ENCODE measurements at regions not wholly inside any gene's neighbourhood (a gene's known extent, or its start where the extent isn't known, plus 50 kb on each side); places are given as distances from the start of the nearest gene placed in this dataset.
"Not testable (repeated sequence)": the region's sequence is repeated elsewhere in the genome, so short reads cannot be mapped to it uniquely, and the experiment has no call there.

GRCh38 chr7:63291758-63292157 lies 706.9 kb upstream of the ZNF722 start:
- intact Hi-C loops (cut with DNase I); DNase-seq (ENCODE audit: low spot score): not testable (repeated sequence)

- peak; percentile 44 for DNase-seq (ENCODE audit: low spot score)
Observed at GRCh38 chr7:63317595-63317994, 681.1 kb upstream of the ZNF722 start.

GRCh38 chr7:63348755-63349408 lies 649.8 kb upstream of the ZNF722 start:
- peak; percentile 54 for DNase-seq (ENCODE audit: low spot score)
- intact Hi-C loops (cut with DNase I), result not testable (repeated sequence)

More at GRCh38 chr7:63317595-63317994, 681.1 kb upstream of the ZNF722 start:
- intact Hi-C loops (cut with DNase I), result not testable (repeated sequence)

GRCh38 chr7:63376873-63377272 lies 621.8 kb upstream of the ZNF722 start:
- DNase-seq (ENCODE audit: low spot score), result no peak
- intact Hi-C loops (cut with DNase I), result no loop called here

GRCh38 chr7:63394139-63394538 lies 604.5 kb upstream of the ZNF722 start:
- intact Hi-C loops (cut with DNase I); DNase-seq (ENCODE audit: low spot score): not testable (repeated sequence)

- intact Hi-C loops (cut with DNase I), result not testable (repeated sequence)
- DNase-seq (ENCODE audit: low spot score), result peak; percentile 60
Observed at GRCh38 chr7:63407881-63408280, 590.8 kb upstream of the ZNF722 start.

Data from posterior vena cava (tissue), 2 donors.